ENCODE measurements at regions not wholly inside any gene's neighbourhood (a gene's known extent, or its start where the extent isn't known, plus 50 kb on each side); places are given as distances from the start of the nearest gene placed in this dataset.

DNA sequence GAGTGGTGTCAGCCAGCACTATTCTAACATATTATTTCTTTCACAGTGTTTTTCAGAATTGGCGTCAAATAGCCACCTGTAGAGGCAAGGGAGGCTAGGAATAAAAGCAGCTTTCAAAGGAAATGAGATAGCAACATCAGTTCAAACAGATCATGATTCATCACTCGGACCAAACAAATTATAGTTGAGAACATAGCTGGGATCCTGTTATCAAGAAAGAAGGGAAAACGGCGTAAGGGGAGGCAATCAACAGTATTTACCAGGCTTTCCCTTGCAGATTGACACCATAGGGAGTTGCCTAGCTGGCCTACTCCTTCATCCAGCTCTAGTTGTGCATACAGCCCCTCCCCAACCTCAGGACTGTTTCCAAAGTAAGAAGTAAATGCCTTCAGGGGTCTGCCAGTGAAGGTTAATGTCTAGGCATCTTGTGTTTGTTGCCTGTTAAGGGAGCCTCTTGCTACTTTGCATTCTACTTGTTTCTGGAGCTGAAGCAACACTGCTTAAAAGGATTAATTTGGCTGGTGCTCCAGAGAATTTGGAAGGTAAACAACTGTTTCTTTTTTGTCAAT is 286.5 kb downstream of the NSUN3 start:
- Histone ChIP-seq H3K4me3 (no peak overlapping the region), H3K4me1 (no peaks in the 10 kb centered on the region), H3K9me3 (no peaks in the 10 kb centered on the region), H3K36me3 (no peaks in the 10 kb centered on the region), H3K27me3 (no peaks in the 10 kb centered on the region), H3K27ac (no peak overlapping the region)
- no peak for DNase-seq (ENCODE audit: low spot score in 2 of 2)
- WGBS, result 67% methylated on average over 4 of the region's 4 CpGs
- TF ChIP-seq, protein P1, sequence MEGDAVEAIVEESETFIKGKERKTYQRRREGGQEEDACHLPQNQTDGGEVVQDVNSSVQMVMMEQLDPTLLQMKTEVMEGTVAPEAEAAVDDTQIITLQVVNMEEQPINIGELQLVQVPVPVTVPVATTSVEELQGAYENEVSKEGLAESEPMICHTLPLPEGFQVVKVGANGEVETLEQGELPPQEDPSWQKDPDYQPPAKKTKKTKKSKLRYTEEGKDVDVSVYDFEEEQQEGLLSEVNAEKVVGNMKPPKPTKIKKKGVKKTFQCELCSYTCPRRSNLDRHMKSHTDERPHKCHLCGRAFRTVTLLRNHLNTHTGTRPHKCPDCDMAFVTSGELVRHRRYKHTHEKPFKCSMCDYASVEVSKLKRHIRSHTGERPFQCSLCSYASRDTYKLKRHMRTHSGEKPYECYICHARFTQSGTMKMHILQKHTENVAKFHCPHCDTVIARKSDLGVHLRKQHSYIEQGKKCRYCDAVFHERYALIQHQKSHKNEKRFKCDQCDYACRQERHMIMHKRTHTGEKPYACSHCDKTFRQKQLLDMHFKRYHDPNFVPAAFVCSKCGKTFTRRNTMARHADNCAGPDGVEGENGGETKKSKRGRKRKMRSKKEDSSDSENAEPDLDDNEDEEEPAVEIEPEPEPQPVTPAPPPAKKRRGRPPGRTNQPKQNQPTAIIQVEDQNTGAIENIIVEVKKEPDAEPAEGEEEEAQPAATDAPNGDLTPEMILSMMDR (IDR thresholded peaks at IDR 0.05), result no peak
- TF ChIP-seq EP300 (IDR thresholded peaks at IDR 0.05), result no peak
- TF ChIP-seq POLR2AphosphoS5 (IDR thresholded peaks at IDR 0.05), result no peak
- TF ChIP-seq POLR2A (IDR thresholded peaks at IDR 0.05), result no peak

DNA sequence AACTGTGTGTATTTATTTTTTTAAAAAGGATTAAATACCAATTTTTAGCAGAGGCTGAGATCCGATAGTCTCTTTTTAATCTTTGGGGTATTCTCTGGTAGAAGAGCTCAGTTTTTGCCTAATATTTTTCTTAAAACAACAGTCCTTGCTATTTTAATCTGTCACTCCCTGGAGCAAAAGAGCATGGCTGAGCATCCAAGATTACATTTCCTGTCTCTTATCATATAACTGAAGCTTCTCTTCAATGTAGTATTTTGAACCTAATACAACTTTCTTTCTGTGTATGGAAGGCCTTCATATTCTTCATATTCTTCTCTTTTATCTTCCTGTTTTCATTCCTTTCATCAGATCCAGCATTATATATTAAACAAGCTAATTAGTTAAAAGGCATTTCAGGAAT is 293.7 kb downstream of the NSUN3 start:
- no peak overlapping the region for H3K27ac ChIP-seq
- WGBS, result 96% methylated on average over 1 of the region's 1 CpG

DNA sequence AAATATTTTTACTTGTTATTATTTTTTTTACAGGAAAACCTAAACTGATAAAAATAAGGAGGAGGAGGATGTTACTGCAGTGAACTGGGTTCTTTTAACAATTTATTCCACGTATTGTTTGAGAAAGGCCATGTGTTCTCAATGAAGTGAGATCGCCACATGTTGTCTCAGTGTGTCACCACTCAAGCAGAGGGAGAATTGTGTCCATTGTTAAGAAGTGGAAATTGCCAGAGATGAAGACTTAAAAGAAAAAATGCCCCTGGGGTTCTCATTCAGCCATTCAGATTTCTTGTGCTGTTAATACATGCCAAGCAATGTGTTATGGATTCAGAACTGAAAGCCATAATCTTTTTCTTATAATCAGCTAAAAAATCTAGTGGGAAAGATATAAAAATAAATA is 297.1 kb downstream of the NSUN3 start:
- H3K27ac ChIP-seq, result no peak overlapping the region
- H3K4me1 ChIP-seq, result peaks cover 9% of the 10 kb centered on the region
- WGBS, result 53% methylated on average over 2 of the region's 2 CpGs
- no peaks in the 10 kb centered on the region for H3K36me3 ChIP-seq
- no peaks in the 10 kb centered on the region for H3K9me3 ChIP-seq
- TF ChIP-seq POLR2AphosphoS5 (IDR thresholded peaks at IDR 0.05) (no peak), POLR2A (IDR thresholded peaks at IDR 0.05) (no peak), EP300 (IDR thresholded peaks at IDR 0.05) (no peak)
- TF ChIP-seq, protein P1 (IDR thresholded peaks at IDR 0.05), result no peak
- no peaks in the 10 kb centered on the region for H3K27me3 ChIP-seq
- H3K4me3 ChIP-seq, result no peak overlapping the region
- no peak for DNase-seq (ENCODE audit: low spot score in 2 of 2)

More for the DNA sequence above, 293.7 kb downstream of the NSUN3 start:
- Histone ChIP-seq H3K4me3 (no peak overlapping the region), H3K27me3 (no peaks in the 10 kb centered on the region), H3K4me1 (peaks cover 9% of the 10 kb centered on the region), H3K36me3 (no peaks in the 10 kb centered on the region), H3K9me3 (no peaks in the 10 kb centered on the region)
- DNase-seq (ENCODE audit: low spot score in 2 of 2), result no peak
- no peak for TF ChIP-seq EP300 (IDR thresholded peaks at IDR 0.05)
- no peak for TF ChIP-seq POLR2A (IDR thresholded peaks at IDR 0.05)
- TF ChIP-seq, protein P1 (IDR thresholded peaks at IDR 0.05), result no peak

DNA sequence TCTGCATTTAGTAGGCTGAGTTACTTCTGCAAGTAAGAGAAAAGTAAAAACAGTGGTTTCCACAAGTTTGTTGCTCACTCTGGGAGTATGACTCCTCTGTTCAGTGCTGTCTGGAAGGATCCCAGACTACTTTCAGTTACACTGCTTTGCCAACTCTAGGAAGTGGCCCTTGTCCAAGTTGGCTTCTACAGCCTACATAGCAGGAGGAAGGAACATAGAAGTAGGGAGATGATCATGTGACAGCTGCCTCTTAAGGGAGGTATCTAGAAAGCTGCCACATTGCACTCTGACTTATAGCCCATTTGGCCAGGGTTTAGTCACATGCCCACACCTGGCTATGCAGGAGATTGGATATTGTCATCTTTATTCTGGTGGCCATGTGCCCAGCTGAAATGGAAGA is 298.1 kb downstream of the NSUN3 start:
- no peaks in the 10 kb centered on the region for H3K36me3 ChIP-seq
- peaks cover 9% of the 10 kb centered on the region for H3K4me1 ChIP-seq
- H3K27me3 ChIP-seq, result no peaks in the 10 kb centered on the region
- DNase-seq (ENCODE audit: low spot score in 2 of 2), result no peak
- H3K4me3 ChIP-seq, result no peak overlapping the region
- no peaks in the 10 kb centered on the region for H3K9me3 ChIP-seq
- H3K27ac ChIP-seq, result no peak overlapping the region
- TF ChIP-seq EP300 (IDR thresholded peaks at IDR 0.05), result no peak
- TF ChIP-seq, protein P1 (IDR thresholded peaks at IDR 0.05), result no peak
- TF ChIP-seq POLR2AphosphoS5 (IDR thresholded peaks at IDR 0.05), result no peak
- TF ChIP-seq POLR2A (IDR thresholded peaks at IDR 0.05), result no peak

DNA sequence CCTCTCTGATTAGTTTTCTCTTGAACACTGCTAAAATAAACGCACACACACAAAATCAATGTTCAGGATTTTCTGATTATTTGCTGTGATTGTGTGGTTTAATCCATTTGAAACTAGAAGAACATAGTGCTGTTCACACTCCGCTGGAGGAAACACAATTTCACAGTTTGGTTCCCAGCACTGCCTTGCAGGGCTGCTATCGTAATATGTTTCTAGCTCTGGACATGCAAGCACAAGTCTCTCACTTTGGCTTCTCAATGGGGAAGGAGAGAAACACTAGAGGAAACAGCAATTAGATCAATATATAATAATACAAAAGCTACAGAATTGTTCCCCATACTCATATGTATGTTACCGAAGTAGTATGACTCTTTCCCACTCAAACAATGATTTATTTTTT is 299.5 kb downstream of the NSUN3 start:
- TF ChIP-seq POLR2A (IDR thresholded peaks at IDR 0.05) (no peak), EP300 (IDR thresholded peaks at IDR 0.05) (no peak), POLR2AphosphoS5 (IDR thresholded peaks at IDR 0.05) (no peak)
- TF ChIP-seq, protein P1 (IDR thresholded peaks at IDR 0.05), result no peak
- Histone ChIP-seq H3K27ac (no peak overlapping the region), H3K4me3 (no peak overlapping the region), H3K4me1 (peaks cover 9% of the 10 kb centered on the region), H3K36me3 (no peaks in the 10 kb centered on the region), H3K27me3 (no peaks in the 10 kb centered on the region), H3K9me3 (no peaks in the 10 kb centered on the region)
- no peak for DNase-seq (ENCODE audit: low spot score in 2 of 2)
- WGBS, result 20% methylated on average over 4 of the region's 4 CpGs
